SK-N-SH (cell line): ENCODE measurements at regions not wholly inside any gene's neighbourhood (a gene's known extent, or its start where the extent isn't known, plus 50 kb on each side); places are given as distances from the start of the nearest gene placed in this dataset.

ENCODE experiments used
- ELF1 ChIP-seq: IDR thresholded peaks from 2 replicates; pipeline ENCODE4 v1.4.0; 2012
- JUND ChIP-seq: IDR thresholded peaks from 2 replicates; pipeline ENCODE4 v1.4.0; 2012
- POLR2AphosphoS5 ChIP-seq: IDR thresholded peaks from 2 replicates; pipeline ENCODE4 v1.6.1; 2012; ENCODE audit warnings: low read depth, low read length
- RFX5 ChIP-seq: IDR thresholded peaks from 2 replicates; pipeline ENCODE4 v1.6.1; 2012; ENCODE audit warnings: mild to moderate bottlenecking, improper control_type of control experiment, low read length
- TF ChIP-seq, protein P1 (sequence below): fragments of 200-600 bp; sonication (generic); IDR thresholded peaks from 2 replicates; pipeline ENCODE4 v1.6.1; 2017; ENCODE audit warnings: antibody characterized with exemption, mild to moderate bottlenecking, moderate library complexity
- TF ChIP-seq, protein P2 (sequence below): IDR thresholded peaks from 2 replicates; pipeline ENCODE4; 2012
- TF ChIP-seq, protein P3 (sequence below): IDR thresholded peaks from 2 replicates; pipeline ENCODE4 v1.6.1; 2012; ENCODE audit warnings: mild to moderate bottlenecking, low read depth, low read length, moderate library complexity
- TF ChIP-seq, protein P4 (sequence below): fragments of 150-350 bp; IDR thresholded peaks from 2 replicates; pipeline ENCODE4 v1.6.1; 2017; ENCODE audit warnings: antibody characterized with exemption, low read length, low read depth, borderline replicate concordance
- TF ChIP-seq, protein P5 (sequence below): IDR thresholded peaks from 2 replicates; pipeline ENCODE4 v1.4.0; 2012; ENCODE audit warnings: low read depth

DNA sequence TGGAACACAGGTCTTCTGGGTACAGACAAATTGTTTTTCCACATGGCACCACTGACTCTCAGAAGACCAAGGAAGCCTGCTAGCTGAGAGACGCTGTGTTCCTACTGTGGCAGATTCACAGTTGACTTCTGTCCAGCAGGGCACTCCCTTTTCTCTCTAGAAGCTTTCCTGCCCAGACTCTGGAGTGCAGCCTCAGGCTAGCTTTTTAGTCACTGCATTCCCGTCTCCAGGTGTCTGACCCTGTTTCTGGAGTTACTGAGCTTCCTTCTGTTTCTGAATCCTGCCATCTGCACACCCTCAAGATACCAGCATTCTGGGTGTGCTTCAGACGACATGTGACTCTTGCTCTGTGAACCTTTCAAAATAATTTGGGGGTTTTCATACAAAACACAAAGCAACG, 125.1 kb downstream of the TMEM200C start:
- TF ChIP-seq JUND (no peak), POLR2AphosphoS5 (no peak), RFX5 (no peak), ELF1 (no peak)
- TF ChIP-seq, protein P1, sequence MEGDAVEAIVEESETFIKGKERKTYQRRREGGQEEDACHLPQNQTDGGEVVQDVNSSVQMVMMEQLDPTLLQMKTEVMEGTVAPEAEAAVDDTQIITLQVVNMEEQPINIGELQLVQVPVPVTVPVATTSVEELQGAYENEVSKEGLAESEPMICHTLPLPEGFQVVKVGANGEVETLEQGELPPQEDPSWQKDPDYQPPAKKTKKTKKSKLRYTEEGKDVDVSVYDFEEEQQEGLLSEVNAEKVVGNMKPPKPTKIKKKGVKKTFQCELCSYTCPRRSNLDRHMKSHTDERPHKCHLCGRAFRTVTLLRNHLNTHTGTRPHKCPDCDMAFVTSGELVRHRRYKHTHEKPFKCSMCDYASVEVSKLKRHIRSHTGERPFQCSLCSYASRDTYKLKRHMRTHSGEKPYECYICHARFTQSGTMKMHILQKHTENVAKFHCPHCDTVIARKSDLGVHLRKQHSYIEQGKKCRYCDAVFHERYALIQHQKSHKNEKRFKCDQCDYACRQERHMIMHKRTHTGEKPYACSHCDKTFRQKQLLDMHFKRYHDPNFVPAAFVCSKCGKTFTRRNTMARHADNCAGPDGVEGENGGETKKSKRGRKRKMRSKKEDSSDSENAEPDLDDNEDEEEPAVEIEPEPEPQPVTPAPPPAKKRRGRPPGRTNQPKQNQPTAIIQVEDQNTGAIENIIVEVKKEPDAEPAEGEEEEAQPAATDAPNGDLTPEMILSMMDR: no peak
- TF ChIP-seq, protein P2, sequence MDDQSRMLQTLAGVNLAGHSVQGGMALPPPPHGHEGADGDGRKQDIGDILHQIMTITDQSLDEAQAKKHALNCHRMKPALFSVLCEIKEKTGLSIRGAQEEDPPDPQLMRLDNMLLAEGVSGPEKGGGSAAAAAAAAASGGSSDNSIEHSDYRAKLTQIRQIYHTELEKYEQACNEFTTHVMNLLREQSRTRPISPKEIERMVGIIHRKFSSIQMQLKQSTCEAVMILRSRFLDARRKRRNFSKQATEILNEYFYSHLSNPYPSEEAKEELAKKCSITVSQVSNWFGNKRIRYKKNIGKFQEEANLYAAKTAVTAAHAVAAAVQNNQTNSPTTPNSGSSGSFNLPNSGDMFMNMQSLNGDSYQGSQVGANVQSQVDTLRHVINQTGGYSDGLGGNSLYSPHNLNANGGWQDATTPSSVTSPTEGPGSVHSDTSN: no peak
- TF ChIP-seq, protein P3, sequence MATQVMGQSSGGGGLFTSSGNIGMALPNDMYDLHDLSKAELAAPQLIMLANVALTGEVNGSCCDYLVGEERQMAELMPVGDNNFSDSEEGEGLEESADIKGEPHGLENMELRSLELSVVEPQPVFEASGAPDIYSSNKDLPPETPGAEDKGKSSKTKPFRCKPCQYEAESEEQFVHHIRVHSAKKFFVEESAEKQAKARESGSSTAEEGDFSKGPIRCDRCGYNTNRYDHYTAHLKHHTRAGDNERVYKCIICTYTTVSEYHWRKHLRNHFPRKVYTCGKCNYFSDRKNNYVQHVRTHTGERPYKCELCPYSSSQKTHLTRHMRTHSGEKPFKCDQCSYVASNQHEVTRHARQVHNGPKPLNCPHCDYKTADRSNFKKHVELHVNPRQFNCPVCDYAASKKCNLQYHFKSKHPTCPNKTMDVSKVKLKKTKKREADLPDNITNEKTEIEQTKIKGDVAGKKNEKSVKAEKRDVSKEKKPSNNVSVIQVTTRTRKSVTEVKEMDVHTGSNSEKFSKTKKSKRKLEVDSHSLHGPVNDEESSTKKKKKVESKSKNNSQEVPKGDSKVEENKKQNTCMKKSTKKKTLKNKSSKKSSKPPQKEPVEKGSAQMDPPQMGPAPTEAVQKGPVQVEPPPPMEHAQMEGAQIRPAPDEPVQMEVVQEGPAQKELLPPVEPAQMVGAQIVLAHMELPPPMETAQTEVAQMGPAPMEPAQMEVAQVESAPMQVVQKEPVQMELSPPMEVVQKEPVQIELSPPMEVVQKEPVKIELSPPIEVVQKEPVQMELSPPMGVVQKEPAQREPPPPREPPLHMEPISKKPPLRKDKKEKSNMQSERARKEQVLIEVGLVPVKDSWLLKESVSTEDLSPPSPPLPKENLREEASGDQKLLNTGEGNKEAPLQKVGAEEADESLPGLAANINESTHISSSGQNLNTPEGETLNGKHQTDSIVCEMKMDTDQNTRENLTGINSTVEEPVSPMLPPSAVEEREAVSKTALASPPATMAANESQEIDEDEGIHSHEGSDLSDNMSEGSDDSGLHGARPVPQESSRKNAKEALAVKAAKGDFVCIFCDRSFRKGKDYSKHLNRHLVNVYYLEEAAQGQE: no peak
- TF ChIP-seq, protein P4, sequence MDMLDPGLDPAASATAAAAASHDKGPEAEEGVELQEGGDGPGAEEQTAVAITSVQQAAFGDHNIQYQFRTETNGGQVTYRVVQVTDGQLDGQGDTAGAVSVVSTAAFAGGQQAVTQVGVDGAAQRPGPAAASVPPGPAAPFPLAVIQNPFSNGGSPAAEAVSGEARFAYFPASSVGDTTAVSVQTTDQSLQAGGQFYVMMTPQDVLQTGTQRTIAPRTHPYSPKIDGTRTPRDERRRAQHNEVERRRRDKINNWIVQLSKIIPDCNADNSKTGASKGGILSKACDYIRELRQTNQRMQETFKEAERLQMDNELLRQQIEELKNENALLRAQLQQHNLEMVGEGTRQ: no peak
- TF ChIP-seq, protein P5, sequence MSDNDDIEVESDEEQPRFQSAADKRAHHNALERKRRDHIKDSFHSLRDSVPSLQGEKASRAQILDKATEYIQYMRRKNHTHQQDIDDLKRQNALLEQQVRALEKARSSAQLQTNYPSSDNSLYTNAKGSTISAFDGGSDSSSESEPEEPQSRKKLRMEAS: no peak
